SK-N-SH treated with all-trans-retinoic acid at 6 μM for 48 hours (cell line): ENCODE measurements at regions not wholly inside any gene's neighbourhood (a gene's known extent, or its start where the extent isn't known, plus 50 kb on each side); places are given as distances from the start of the nearest gene placed in this dataset.

ENCODE experiments used
- ARNTL ChIP-seq: fragments of 450-650 bp; formaldehyde crosslinking; IDR thresholded peaks from 2 replicates; pipeline ENCODE4 v1.5.0; 2020; ENCODE audit warnings: low read depth, mild to moderate bottlenecking, moderate library complexity, borderline replicate concordance
- POU6F1 ChIP-seq: fragments of 250-450 bp; sonication (Bioruptor Pico); IDR thresholded peaks from 2 replicates; pipeline ENCODE4 v1.8.0; 2021; ENCODE audit warnings: low read depth, mild to moderate bottlenecking, moderate library complexity, borderline replicate concordance

- TF ChIP-seq POU6F1 (CRISPR knock-in tag) (no peak), ARNTL (no peak)
Measured at GRCh38 chrX:26083093-26083492, 55.0 kb upstream of the MAGEB18 start (continued).
